H1 (cell line): ENCODE measurements at regions not wholly inside any gene's neighbourhood (a gene's known extent, or its start where the extent isn't known, plus 50 kb on each side); places are given as distances from the start of the nearest gene placed in this dataset.

Experiments used
- TF ChIP-seq, protein P1 (sequence below): IDR thresholded peaks from 2 replicates; pipeline ENCODE4 v1.6.1; 2012; ENCODE audit warnings: inconsistent platforms

DNA sequence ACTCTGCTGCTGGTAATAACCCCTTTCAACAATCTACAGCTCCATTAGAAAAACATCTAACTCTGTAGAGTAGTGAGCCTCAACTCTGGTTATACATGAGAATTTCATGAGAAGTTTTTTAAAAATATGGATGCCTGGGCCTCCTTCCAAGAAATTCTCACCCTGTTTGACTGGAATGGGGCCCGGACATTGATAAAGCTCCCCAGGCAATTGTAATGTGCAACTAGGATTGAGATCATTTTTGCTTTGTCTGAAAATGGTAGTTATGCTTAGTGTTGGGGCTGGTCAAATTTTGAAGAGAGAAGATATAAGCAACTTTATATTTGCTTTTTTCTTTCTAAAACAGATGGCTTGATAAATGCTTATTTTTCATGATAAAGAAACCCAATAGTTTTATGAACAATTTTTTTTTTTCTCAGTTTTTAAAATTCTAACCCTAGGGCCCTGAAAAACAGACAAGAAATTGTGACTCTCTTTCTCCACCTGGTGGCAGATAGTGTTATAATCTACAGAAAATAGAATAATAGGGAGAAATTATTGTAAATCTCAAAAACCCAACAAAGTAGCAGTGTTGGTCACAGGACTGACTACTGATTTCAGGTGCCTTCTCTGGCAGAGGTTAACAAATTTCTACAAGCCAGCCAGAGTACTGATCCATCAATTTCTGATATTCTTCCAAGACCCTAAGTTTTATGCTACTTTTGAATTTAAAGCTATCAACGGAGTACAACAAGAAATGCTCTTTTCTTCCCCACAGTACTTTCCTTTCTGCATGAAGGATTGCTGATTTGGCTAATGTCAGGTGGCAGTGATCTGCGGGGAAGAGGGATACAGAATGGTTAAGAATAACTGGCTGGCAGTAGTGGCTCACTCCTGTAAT is 174.8 kb downstream of the DKK1 start (continued):
- TF ChIP-seq, protein P1, sequence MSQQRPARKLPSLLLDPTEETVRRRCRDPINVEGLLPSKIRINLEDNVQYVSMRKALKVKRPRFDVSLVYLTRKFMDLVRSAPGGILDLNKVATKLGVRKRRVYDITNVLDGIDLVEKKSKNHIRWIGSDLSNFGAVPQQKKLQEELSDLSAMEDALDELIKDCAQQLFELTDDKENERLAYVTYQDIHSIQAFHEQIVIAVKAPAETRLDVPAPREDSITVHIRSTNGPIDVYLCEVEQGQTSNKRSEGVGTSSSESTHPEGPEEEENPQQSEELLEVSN = no peak
